Fibroblast of lung (primary cell): ENCODE measurements at regions not wholly inside any gene's neighbourhood (a gene's known extent, or its start where the extent isn't known, plus 50 kb on each side); places are given as distances from the start of the nearest gene placed in this dataset.
A peak's percentile ranks its signal among the peaks of the same experiment; 100 is the strongest.

Source experiments
- DNase-seq, 2 donors: peaks; one replicate each; pipeline versions ENCODE4 v3.0.0 to v3.0.0-alpha.2; 2010; ENCODE audit warnings: low read depth in 2 of 2
- H2AFZ ChIP-seq: 2 replicates; pipeline ENCODE4 v1.5.1; 2012; ENCODE audit warnings: low read length, control low read depth, inconsistent platforms
- H3K27ac ChIP-seq: 2 replicates; pipeline ENCODE4 v1.5.1; 2011; ENCODE audit warnings: low read length, control low read depth; ENCODE audit not compliant: insufficient read depth
- H3K27me3 ChIP-seq: 2 replicates; pipeline ENCODE4 v1.5.1; 2011; ENCODE audit warnings: mild to moderate bottlenecking, low read length; ENCODE audit not compliant: control insufficient read depth, insufficient read depth
- H3K36me3 ChIP-seq: 2 replicates; pipeline ENCODE4 v1.5.1; 2011; ENCODE audit warnings: low read length; ENCODE audit not compliant: control insufficient read depth, insufficient read depth
- H3K4me1 ChIP-seq: 2 replicates; pipeline ENCODE4 v1.5.1; 2011; ENCODE audit warnings: low read length; ENCODE audit not compliant: control insufficient read depth, insufficient read depth; ENCODE audit errors: extremely low read depth
- H3K4me2 ChIP-seq: 2 replicates; pipeline ENCODE4 v1.5.1; 2011; ENCODE audit warnings: low read length, control low read depth; ENCODE audit not compliant: insufficient read depth; ENCODE audit errors: extremely low read depth
- H3K4me3 ChIP-seq, 4 experiments: fragments of 200-600 bp in 1 of 4; sonication (generic) in 1 of 4; replicated peaks in 1 of 4; 2 replicates each; pipeline ENCODE4 v1.5.1; 2011 to 2016; ENCODE audit warnings: low read length in 4 of 4, low read depth in 3 of 4, mild to moderate bottlenecking in 3 of 4, control low read depth in 2 of 4, inconsistent platforms in 1 of 4, mixed read lengths in 1 of 4; ENCODE audit not compliant: insufficient read depth in 1 of 4; ENCODE audit errors: control extremely low read depth in 1 of 4
- H3K79me2 ChIP-seq: 2 replicates; pipeline ENCODE4 v1.5.1; 2012; ENCODE audit warnings: mild to moderate bottlenecking, low read length, inconsistent platforms; ENCODE audit not compliant: control insufficient read depth, insufficient read depth
- H3K9ac ChIP-seq: 2 replicates; pipeline ENCODE4 v1.5.1; 2011; ENCODE audit warnings: mild to moderate bottlenecking, low read length, control low read depth; ENCODE audit not compliant: insufficient read depth
- H3K9me3 ChIP-seq: 2 replicates; pipeline ENCODE4 v1.5.1; 2012; ENCODE audit warnings: low read depth, low read length; ENCODE audit not compliant: control insufficient read depth, insufficient read depth
- H4K20me1 ChIP-seq: 2 replicates; pipeline ENCODE4 v1.5.1; 2011; ENCODE audit warnings: low read length; ENCODE audit not compliant: control insufficient read depth, insufficient read depth; ENCODE audit errors: extremely low read depth
- EZH2 ChIP-seq: IDR thresholded peaks from 2 replicates; pipeline ENCODE4 v1.5.1; 2012; ENCODE audit warnings: low read length, control low read depth, mild to moderate bottlenecking; ENCODE audit errors: missing control alignments
- TF ChIP-seq, protein P1 (sequence below), 2 donors: IDR thresholded peaks in 1 of 2; conservative IDR thresholded peaks in 1 of 2; 1 replicate in 1 of 2; 2 replicates in 1 of 2; pipeline ENCODE4 v1.5.1; 2011 to 2012; ENCODE audit warnings: low read length in 2 of 2, control low read depth in 1 of 2, inconsistent platforms in 1 of 2, low read depth in 1 of 2, mild to moderate bottlenecking in 1 of 2

DNA sequence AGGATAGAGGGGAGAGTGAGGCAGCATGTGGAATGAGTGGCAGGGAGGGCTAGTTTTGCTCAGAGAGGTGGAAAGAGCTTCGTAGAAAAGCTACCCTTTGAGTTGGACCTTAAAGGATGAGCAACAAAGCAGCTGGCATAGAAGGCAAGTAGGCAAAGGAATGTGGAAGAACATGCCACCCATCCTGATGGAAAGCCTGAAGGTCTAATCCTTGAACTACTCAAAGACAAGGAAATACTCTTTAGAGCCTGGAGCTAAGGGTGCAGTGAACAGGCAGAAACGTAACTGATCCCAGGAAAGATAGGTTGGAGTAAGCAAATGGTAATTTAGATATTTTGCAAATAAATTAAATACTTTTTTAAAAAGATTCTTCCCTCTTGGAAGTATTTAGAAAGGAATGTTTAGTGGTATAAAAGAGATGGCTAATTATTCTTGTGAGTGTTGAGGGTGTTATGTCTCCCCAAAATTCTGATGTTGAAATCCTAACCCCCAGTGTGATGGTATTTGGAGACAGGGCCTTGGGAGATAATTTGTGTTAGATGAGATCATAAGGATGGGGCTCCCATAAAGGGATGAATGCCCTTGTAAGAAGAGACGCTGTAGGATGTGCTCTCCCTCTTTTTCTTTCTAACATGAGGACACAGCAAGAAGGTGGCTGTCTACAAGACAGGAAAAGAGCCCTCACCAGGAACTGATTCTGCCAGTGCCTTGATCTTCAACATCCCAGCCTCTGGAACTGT lies 308.1 kb upstream of the RUNX1 start:
- Histone ChIP-seq H4K20me1 (no peaks in the 10 kb centered on the region), H3K36me3 (no peaks in the 10 kb centered on the region), H3K4me3 (no peak overlapping the region), H2AFZ (no peak overlapping the region), H3K27ac (no peak overlapping the region), H3K9ac (no peak overlapping the region), H3K79me2 (no peaks in the 10 kb centered on the region), H3K27me3 (no peaks in the 10 kb centered on the region), H3K9me3 (no peaks in the 10 kb centered on the region), H3K4me1 (no peaks in the 10 kb centered on the region), H3K4me2 (no peak overlapping the region)
- DNase-seq = no peak
- TF ChIP-seq EZH2 = no peak
- TF ChIP-seq, protein P1, sequence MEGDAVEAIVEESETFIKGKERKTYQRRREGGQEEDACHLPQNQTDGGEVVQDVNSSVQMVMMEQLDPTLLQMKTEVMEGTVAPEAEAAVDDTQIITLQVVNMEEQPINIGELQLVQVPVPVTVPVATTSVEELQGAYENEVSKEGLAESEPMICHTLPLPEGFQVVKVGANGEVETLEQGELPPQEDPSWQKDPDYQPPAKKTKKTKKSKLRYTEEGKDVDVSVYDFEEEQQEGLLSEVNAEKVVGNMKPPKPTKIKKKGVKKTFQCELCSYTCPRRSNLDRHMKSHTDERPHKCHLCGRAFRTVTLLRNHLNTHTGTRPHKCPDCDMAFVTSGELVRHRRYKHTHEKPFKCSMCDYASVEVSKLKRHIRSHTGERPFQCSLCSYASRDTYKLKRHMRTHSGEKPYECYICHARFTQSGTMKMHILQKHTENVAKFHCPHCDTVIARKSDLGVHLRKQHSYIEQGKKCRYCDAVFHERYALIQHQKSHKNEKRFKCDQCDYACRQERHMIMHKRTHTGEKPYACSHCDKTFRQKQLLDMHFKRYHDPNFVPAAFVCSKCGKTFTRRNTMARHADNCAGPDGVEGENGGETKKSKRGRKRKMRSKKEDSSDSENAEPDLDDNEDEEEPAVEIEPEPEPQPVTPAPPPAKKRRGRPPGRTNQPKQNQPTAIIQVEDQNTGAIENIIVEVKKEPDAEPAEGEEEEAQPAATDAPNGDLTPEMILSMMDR (conservative IDR thresholded peaks at IDR 0.05 in 1 of 2, IDR thresholded peaks at IDR 0.05 in 1 of 2; ENCODE audit: low read depth in 1 of 2, low read length in 2 of 2) = no peak

DNA sequence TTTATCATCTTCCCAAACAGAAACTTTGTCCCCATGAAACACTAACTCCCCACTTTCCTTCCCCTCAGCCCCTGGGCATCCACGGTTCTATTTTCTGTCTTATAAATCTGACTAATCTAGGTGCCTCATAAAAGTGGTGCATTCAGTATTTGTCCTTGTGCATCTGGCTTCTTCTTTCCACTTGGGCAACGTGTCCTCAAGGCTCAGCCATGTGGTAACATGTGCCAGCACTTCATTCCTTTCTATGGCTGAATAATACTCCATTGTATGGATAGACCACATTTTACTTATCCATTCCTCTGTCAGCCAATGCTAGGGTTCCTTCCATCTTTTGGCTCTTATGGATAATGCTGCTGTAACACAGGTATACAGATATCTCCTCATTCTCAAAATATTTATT lies 305.0 kb upstream of the RUNX1 start:
- no peaks in the 10 kb centered on the region for H3K4me1 ChIP-seq
- no peaks in the 10 kb centered on the region for H3K79me2 ChIP-seq
- H3K27me3 ChIP-seq = no peaks in the 10 kb centered on the region
- H3K9ac ChIP-seq = no peak overlapping the region
- no peaks in the 10 kb centered on the region for H3K36me3 ChIP-seq
- no peak overlapping the region for H3K4me2 ChIP-seq
- H3K4me3 ChIP-seq = no peak overlapping the region
- no peak overlapping the region for H3K27ac ChIP-seq
- no peak for DNase-seq
- TF ChIP-seq, protein P1 (conservative IDR thresholded peaks at IDR 0.05 in 1 of 2, IDR thresholded peaks at IDR 0.05 in 1 of 2; ENCODE audit: low read depth in 1 of 2, low read length in 2 of 2) = no peak
- TF ChIP-seq EZH2 = no peak
- no peak overlapping the region for H2AFZ ChIP-seq
- no peaks in the 10 kb centered on the region for H3K9me3 ChIP-seq
- no peaks in the 10 kb centered on the region for H4K20me1 ChIP-seq

DNA sequence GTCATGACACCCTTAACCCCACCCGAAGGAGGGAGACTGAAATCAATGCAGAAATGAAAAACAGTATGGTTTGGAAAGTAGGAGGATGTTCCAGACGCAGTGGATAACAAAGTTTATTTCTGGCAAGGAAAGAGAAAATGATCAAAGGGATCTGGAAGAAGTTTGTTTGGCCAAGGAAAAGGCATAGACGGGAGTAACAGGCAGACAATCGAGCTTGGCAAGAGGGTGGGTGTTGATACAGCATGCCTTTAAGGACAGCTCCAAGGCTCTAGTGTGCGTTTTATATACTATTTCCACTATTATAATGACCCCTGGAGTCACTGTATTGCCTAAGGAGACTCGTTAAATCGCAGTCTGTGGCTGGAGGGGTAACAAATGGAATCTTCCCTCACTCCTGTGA lies 303.7 kb upstream of the RUNX1 start:
- no peaks in the 10 kb centered on the region for H3K79me2 ChIP-seq
- no peak overlapping the region for H3K9ac ChIP-seq
- H3K4me2 ChIP-seq = no peak overlapping the region
- TF ChIP-seq, protein P1 (conservative IDR thresholded peaks at IDR 0.05 in 1 of 2, IDR thresholded peaks at IDR 0.05 in 1 of 2; ENCODE audit: low read depth in 1 of 2, low read length in 2 of 2) = no peak
- no peak for TF ChIP-seq EZH2
- H3K36me3 ChIP-seq = no peaks in the 10 kb centered on the region
- no peak overlapping the region for H3K27ac ChIP-seq
- no peaks in the 10 kb centered on the region for H3K9me3 ChIP-seq
- peak in 1 of 2 donors; percentile 35 for DNase-seq
- H3K27me3 ChIP-seq = no peaks in the 10 kb centered on the region
- no peak overlapping the region for H3K4me3 ChIP-seq
- H3K4me1 ChIP-seq = no peaks in the 10 kb centered on the region
- no peak overlapping the region for H2AFZ ChIP-seq
- no peaks in the 10 kb centered on the region for H4K20me1 ChIP-seq
